T-helper 2 cell treated with Interferon-gamma antibody and Interleukin-4, amounts not matched to agents 5 μg/mL and 100 μg/mL, for 36 hours (primary cell): ENCODE measurements at regions not wholly inside any gene's neighbourhood (a gene's known extent, or its start where the extent isn't known, plus 50 kb on each side); places are given as distances from the start of the nearest gene placed in this dataset.

ENCODE experiments used
- DNase-seq: peaks from one replicate; pipeline ENCODE4 v3.0.0; 2021; ENCODE audit warnings: low spot score
- H3K27ac Mint-ChIP-seq: one replicate; pipeline ENCODE4 v1.8.0; 2021; ENCODE audit warnings: mild to moderate bottlenecking, mixed read lengths
- H3K27me3 Mint-ChIP-seq: one replicate; pipeline ENCODE4 v1.8.0; 2021; ENCODE audit warnings: low read depth, mixed read lengths
- H3K36me3 Mint-ChIP-seq: one replicate; pipeline ENCODE4 v1.8.0; 2021; ENCODE audit warnings: low read depth, mixed read lengths
- H3K4me1 Mint-ChIP-seq: one replicate; pipeline ENCODE4 v1.8.0; 2021; ENCODE audit warnings: low read depth, mixed read lengths
- H3K4me3 Mint-ChIP-seq: one replicate; pipeline ENCODE4 v1.8.0; 2022; ENCODE audit warnings: mild to moderate bottlenecking, moderate library complexity, mixed read lengths
- H3K9me3 Mint-ChIP-seq: one replicate; pipeline ENCODE4 v1.8.0; 2021; ENCODE audit warnings: mixed read lengths

GRCh38 chr15:93324186-93324975, 235.4 kb upstream of the RGMA start:
- Mint-ChIP-seq H3K27ac (no peak overlapping the region), H3K36me3 (no peaks in the 10 kb centered on the region), H3K27me3 (no peaks in the 10 kb centered on the region), H3K4me3 (no peak overlapping the region), H3K4me1 (no peaks in the 10 kb centered on the region), H3K9me3 (no peaks in the 10 kb centered on the region)
- no peak for DNase-seq

GRCh38 chr15:93321881-93322282, 232.9 kb upstream of the RGMA start:
- Mint-ChIP-seq H3K27ac (no peak overlapping the region), H3K27me3 (no peaks in the 10 kb centered on the region), H3K4me3 (no peak overlapping the region), H3K9me3 (no peaks in the 10 kb centered on the region), H3K4me1 (no peaks in the 10 kb centered on the region), H3K36me3 (no peaks in the 10 kb centered on the region)
- DNase-seq: no peak

GRCh38 chr15:93319121-93319814, 230.3 kb upstream of the RGMA start:
- H3K27me3 Mint-ChIP-seq: no peaks in the 10 kb centered on the region
- no peak overlapping the region for H3K27ac Mint-ChIP-seq
- no peak overlapping the region for H3K4me3 Mint-ChIP-seq

GRCh38 chr15:93317772-93318171, 228.8 kb upstream of the RGMA start:
- Mint-ChIP-seq H3K4me1 (no peaks in the 10 kb centered on the region), H3K36me3 (no peaks in the 10 kb centered on the region), H3K4me3 (no peak overlapping the region), H3K27ac (no peak overlapping the region), H3K27me3 (no peaks in the 10 kb centered on the region), H3K9me3 (no peaks in the 10 kb centered on the region)
- DNase-seq: no peak

More at GRCh38 chr15:93319121-93319814, 230.3 kb upstream of the RGMA start:
- Mint-ChIP-seq H3K4me1 (no peaks in the 10 kb centered on the region), H3K9me3 (no peaks in the 10 kb centered on the region), H3K36me3 (no peaks in the 10 kb centered on the region)
- no peak for DNase-seq

- H3K27me3 Mint-ChIP-seq: no peaks in the 10 kb centered on the region
- no peaks in the 10 kb centered on the region for H3K4me1 Mint-ChIP-seq
- no peaks in the 10 kb centered on the region for H3K9me3 Mint-ChIP-seq
- no peaks in the 10 kb centered on the region for H3K36me3 Mint-ChIP-seq
- H3K27ac Mint-ChIP-seq: no peak overlapping the region
- H3K4me3 Mint-ChIP-seq: no peak overlapping the region
- DNase-seq: no peak
Measured at GRCh38 chr15:93314245-93314644, 225.2 kb upstream of the RGMA start.

- Mint-ChIP-seq H3K27ac (no peak overlapping the region), H3K36me3 (no peaks in the 10 kb centered on the region), H3K4me3 (no peak overlapping the region), H3K4me1 (no peaks in the 10 kb centered on the region), H3K9me3 (no peaks in the 10 kb centered on the region), H3K27me3 (no peaks in the 10 kb centered on the region)
- DNase-seq: no peak
Measured at GRCh38 chr15:93312891-93313486, 224.0 kb upstream of the RGMA start.

GRCh38 chr15:93311620-93312019, 222.6 kb upstream of the RGMA start:
- Mint-ChIP-seq H3K27ac (no peak overlapping the region), H3K9me3 (no peaks in the 10 kb centered on the region), H3K4me1 (no peaks in the 10 kb centered on the region), H3K4me3 (no peak overlapping the region), H3K36me3 (no peaks in the 10 kb centered on the region), H3K27me3 (no peaks in the 10 kb centered on the region)
- DNase-seq: no peak

- no peaks in the 10 kb centered on the region for H3K4me1 Mint-ChIP-seq
- H3K27ac Mint-ChIP-seq: no peak overlapping the region
- H3K27me3 Mint-ChIP-seq: no peaks in the 10 kb centered on the region
- H3K36me3 Mint-ChIP-seq: no peaks in the 10 kb centered on the region
- no peaks in the 10 kb centered on the region for H3K9me3 Mint-ChIP-seq
- DNase-seq: no peak
- no peak overlapping the region for H3K4me3 Mint-ChIP-seq
Measured at GRCh38 chr15:93308026-93308690, 219.1 kb upstream of the RGMA start.

- Mint-ChIP-seq H3K9me3 (no peaks in the 10 kb centered on the region), H3K4me1 (no peaks in the 10 kb centered on the region), H3K36me3 (no peaks in the 10 kb centered on the region), H3K4me3 (no peak overlapping the region), H3K27me3 (no peaks in the 10 kb centered on the region), H3K27ac (no peak overlapping the region)
- DNase-seq: no peak
Measured at GRCh38 chr15:93307513-93307912, 218.5 kb upstream of the RGMA start.

GRCh38 chr15:93305306-93305705, 216.3 kb upstream of the RGMA start:
- Mint-ChIP-seq H3K27me3 (no peaks in the 10 kb centered on the region), H3K4me1 (no peaks in the 10 kb centered on the region), H3K27ac (no peak overlapping the region), H3K9me3 (no peaks in the 10 kb centered on the region), H3K4me3 (no peak overlapping the region), H3K36me3 (no peaks in the 10 kb centered on the region)
- no peak for DNase-seq

GRCh38 chr15:93302080-93302765, 213.2 kb upstream of the RGMA start:
- Mint-ChIP-seq H3K36me3 (no peaks in the 10 kb centered on the region), H3K27ac (no peak overlapping the region), H3K4me1 (no peaks in the 10 kb centered on the region), H3K27me3 (no peaks in the 10 kb centered on the region), H3K9me3 (no peaks in the 10 kb centered on the region), H3K4me3 (no peak overlapping the region)
- no peak for DNase-seq

- no peak overlapping the region for H3K27ac Mint-ChIP-seq
Measured at GRCh38 chr15:93300796-93301195, 211.8 kb upstream of the RGMA start.

GRCh38 chr15:93299675-93300074, 210.7 kb upstream of the RGMA start:
- H3K4me3 Mint-ChIP-seq: no peak overlapping the region
- H3K4me1 Mint-ChIP-seq: no peaks in the 10 kb centered on the region
- no peaks in the 10 kb centered on the region for H3K36me3 Mint-ChIP-seq
- DNase-seq: no peak
- no peaks in the 10 kb centered on the region for H3K27me3 Mint-ChIP-seq
- H3K9me3 Mint-ChIP-seq: no peaks in the 10 kb centered on the region
- H3K27ac Mint-ChIP-seq: no peak overlapping the region

More at GRCh38 chr15:93300796-93301195, 211.8 kb upstream of the RGMA start:
- H3K9me3 Mint-ChIP-seq: no peaks in the 10 kb centered on the region
- no peaks in the 10 kb centered on the region for H3K4me1 Mint-ChIP-seq
- H3K36me3 Mint-ChIP-seq: no peaks in the 10 kb centered on the region
- H3K27me3 Mint-ChIP-seq: no peaks in the 10 kb centered on the region
- DNase-seq: no peak
- H3K4me3 Mint-ChIP-seq: no peak overlapping the region
